GM23338 (cell line): ENCODE measurements at regions not wholly inside any gene's neighbourhood (a gene's known extent, or its start where the extent isn't known, plus 50 kb on each side); places are given as distances from the start of the nearest gene placed in this dataset.

Experiments
- ATAC-seq: fragments of 200-7000 bp; cut with Tn5 transposase; 3 replicates; pipeline ENCODE4 v1.9.1; 2020
- DNase-seq: peaks from one replicate; pipeline ENCODE4 v3.0.0-alpha.2; 2015; ENCODE audit warnings: low spot score
- H2AFZ ChIP-seq: fragments of 200-600 bp; sonication (generic); 2 replicates; pipeline ENCODE4 v1.8.0; 2016; ENCODE audit warnings: antibody characterized with exemption, mild to moderate bottlenecking, moderate library complexity
- H3F3A ChIP-seq: fragments of 200-600 bp; sonication (generic); replicated peaks from 2 replicates; pipeline ENCODE4 v1.8.0; 2017; ENCODE audit warnings: antibody characterized with exemption, mixed run types, low read depth
- H3K27ac ChIP-seq: fragments of 200-600 bp; sonication (generic); 2 replicates; pipeline ENCODE4 v1.6.1; 2016; ENCODE audit warnings: low read depth
- H3K27me3 ChIP-seq: fragments of 200-600 bp; sonication (generic); 2 replicates; pipeline ENCODE4 v1.8.0; 2016; ENCODE audit warnings: mild to moderate bottlenecking, mixed run types, moderate library complexity; ENCODE audit not compliant: insufficient read depth
- H3K36me3 ChIP-seq: fragments of 200-600 bp; sonication (generic); 2 replicates; pipeline ENCODE4 v1.8.0; 2016; ENCODE audit warnings: mild to moderate bottlenecking; ENCODE audit not compliant: insufficient read depth
- H3K4me1 ChIP-seq: fragments of 200-600 bp; sonication (generic); 2 replicates; pipeline ENCODE4 v1.8.0; 2016; ENCODE audit warnings: mild to moderate bottlenecking, moderate library complexity; ENCODE audit not compliant: insufficient read depth
- H3K4me2 ChIP-seq: fragments of 200-600 bp; sonication (generic); 2 replicates; pipeline ENCODE4 v1.7.1; 2017; ENCODE audit warnings: mixed run types
- H3K4me3 ChIP-seq: fragments of 200-600 bp; sonication (generic); 2 replicates; pipeline ENCODE4 v1.6.1; 2016; ENCODE audit warnings: mixed run types
- H3K79me2 ChIP-seq: fragments of 200-600 bp; sonication (generic); replicated peaks from 2 replicates; pipeline ENCODE4 v1.8.0; 2017; ENCODE audit warnings: mild to moderate bottlenecking; ENCODE audit not compliant: insufficient read depth
- H3K9me2 ChIP-seq: fragments of 200-600 bp; sonication (generic); 2 replicates; pipeline ENCODE4 v1.8.0; 2017; ENCODE audit not compliant: insufficient read depth
- H4K20me1 ChIP-seq: fragments of 200-600 bp; sonication (generic); replicated peaks from 2 replicates; pipeline ENCODE4 v1.8.0; 2017; ENCODE audit warnings: mild to moderate bottlenecking; ENCODE audit not compliant: insufficient read depth
- H3K27ac Mint-ChIP-seq: 2 replicates; pipeline ENCODE4 v1.8.0; 2020; ENCODE audit warnings: inconsistent platforms, mild to moderate bottlenecking, moderate library complexity, mixed read lengths
- H3K27me3 Mint-ChIP-seq: 3 replicates; pipeline ENCODE4 v1.8.0; 2022; ENCODE audit warnings: low read depth, mild to moderate bottlenecking, moderate library complexity, mixed read lengths, inconsistent platforms; ENCODE audit not compliant: insufficient read depth, poor library complexity
- H3K36me3 Mint-ChIP-seq: 3 replicates; pipeline ENCODE4 v1.8.0; 2021; ENCODE audit warnings: low read depth, mild to moderate bottlenecking, inconsistent platforms, moderate library complexity, mixed read lengths
- H3K4me1 Mint-ChIP-seq: 3 replicates; pipeline ENCODE4 v1.8.0; 2020; ENCODE audit warnings: mild to moderate bottlenecking, inconsistent platforms, mixed read lengths
- H3K4me3 Mint-ChIP-seq: 3 replicates; pipeline ENCODE4 v1.8.0; 2021; ENCODE audit warnings: moderate library complexity, mild to moderate bottlenecking, inconsistent platforms, mixed read lengths
- H3K9me3 Mint-ChIP-seq: 3 replicates; pipeline ENCODE4 v1.8.0; 2020; ENCODE audit warnings: moderate library complexity, mild to moderate bottlenecking, inconsistent platforms, mixed read lengths
- EZH2 ChIP-seq: fragments of 200-600 bp; sonication (generic); IDR thresholded peaks from one replicate; pipeline ENCODE4 v1.8.0; 2017; ENCODE audit warnings: antibody characterized with exemption, mild to moderate bottlenecking, low read depth; ENCODE audit not compliant: unreplicated experiment
- EZH2phosphoT487 ChIP-seq: fragments of 200-600 bp; sonication (generic); IDR thresholded peaks from one replicate; pipeline ENCODE4 v1.8.1; 2018; ENCODE audit warnings: antibody characterized with exemption; ENCODE audit not compliant: unreplicated experiment
- JUNB ChIP-seq: IDR thresholded peaks from one replicate; pipeline ENCODE4 v1.6.1; 2016; ENCODE audit warnings: antibody characterized with exemption; ENCODE audit not compliant: unreplicated experiment
- NANOG ChIP-seq: IDR thresholded peaks from 2 replicates; pipeline ENCODE4 v1.6.1; 2016; ENCODE audit warnings: antibody characterized with exemption, borderline replicate concordance
- POLR2AphosphoS5 ChIP-seq: IDR thresholded peaks from 2 replicates; pipeline ENCODE4 v1.6.1; 2016; ENCODE audit warnings: antibody characterized with exemption, low read depth
- STAT1 ChIP-seq: IDR thresholded peaks from one replicate; pipeline ENCODE4 v1.6.1; 2016; ENCODE audit warnings: antibody characterized with exemption; ENCODE audit not compliant: unreplicated experiment
- TF ChIP-seq, protein P1 (sequence below): fragments of 250-450 bp; sonication (Bioruptor Pico); IDR thresholded peaks from 2 replicates; pipeline ENCODE4 v1.5.0; 2020; ENCODE audit warnings: mild to moderate bottlenecking, moderate library complexity

DNA sequence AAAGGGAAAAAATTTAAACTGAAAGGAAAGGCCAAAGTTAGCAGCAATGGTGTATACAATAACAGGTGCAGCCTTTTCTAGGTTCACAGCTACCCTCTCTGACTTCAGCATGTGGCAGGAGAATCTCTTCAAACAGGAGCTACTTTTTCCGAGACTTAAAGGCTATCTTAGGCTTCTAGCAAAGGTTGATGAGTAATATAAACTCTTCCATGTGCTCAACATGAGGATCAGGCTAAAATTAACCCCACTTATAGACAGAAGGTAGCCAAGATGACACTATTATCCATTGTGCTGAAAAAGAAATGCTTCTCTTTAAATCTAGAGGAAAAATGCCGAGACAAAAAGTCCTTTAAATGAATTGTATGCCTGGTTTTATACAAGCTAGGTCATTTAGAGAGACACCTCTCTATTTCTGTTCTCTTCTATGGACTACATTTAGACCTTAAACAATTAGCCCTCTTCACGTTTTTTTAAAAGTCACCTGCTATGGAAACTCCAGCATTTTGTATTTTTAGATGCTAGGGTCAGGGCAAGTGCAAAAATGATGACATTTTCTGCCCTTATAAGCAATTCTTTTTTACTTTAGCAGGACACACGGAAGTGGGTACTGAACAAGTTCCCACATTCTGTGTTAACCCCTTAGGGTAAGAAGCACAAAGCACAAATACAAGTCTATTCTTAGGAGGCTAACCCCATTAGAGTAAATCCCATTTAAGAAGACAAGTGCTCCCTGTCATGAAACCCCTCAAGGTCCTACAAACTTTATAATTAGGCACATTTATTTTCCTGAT lies 216.8 kb upstream of the CITED2 start (continued):
- TF ChIP-seq, protein P1, sequence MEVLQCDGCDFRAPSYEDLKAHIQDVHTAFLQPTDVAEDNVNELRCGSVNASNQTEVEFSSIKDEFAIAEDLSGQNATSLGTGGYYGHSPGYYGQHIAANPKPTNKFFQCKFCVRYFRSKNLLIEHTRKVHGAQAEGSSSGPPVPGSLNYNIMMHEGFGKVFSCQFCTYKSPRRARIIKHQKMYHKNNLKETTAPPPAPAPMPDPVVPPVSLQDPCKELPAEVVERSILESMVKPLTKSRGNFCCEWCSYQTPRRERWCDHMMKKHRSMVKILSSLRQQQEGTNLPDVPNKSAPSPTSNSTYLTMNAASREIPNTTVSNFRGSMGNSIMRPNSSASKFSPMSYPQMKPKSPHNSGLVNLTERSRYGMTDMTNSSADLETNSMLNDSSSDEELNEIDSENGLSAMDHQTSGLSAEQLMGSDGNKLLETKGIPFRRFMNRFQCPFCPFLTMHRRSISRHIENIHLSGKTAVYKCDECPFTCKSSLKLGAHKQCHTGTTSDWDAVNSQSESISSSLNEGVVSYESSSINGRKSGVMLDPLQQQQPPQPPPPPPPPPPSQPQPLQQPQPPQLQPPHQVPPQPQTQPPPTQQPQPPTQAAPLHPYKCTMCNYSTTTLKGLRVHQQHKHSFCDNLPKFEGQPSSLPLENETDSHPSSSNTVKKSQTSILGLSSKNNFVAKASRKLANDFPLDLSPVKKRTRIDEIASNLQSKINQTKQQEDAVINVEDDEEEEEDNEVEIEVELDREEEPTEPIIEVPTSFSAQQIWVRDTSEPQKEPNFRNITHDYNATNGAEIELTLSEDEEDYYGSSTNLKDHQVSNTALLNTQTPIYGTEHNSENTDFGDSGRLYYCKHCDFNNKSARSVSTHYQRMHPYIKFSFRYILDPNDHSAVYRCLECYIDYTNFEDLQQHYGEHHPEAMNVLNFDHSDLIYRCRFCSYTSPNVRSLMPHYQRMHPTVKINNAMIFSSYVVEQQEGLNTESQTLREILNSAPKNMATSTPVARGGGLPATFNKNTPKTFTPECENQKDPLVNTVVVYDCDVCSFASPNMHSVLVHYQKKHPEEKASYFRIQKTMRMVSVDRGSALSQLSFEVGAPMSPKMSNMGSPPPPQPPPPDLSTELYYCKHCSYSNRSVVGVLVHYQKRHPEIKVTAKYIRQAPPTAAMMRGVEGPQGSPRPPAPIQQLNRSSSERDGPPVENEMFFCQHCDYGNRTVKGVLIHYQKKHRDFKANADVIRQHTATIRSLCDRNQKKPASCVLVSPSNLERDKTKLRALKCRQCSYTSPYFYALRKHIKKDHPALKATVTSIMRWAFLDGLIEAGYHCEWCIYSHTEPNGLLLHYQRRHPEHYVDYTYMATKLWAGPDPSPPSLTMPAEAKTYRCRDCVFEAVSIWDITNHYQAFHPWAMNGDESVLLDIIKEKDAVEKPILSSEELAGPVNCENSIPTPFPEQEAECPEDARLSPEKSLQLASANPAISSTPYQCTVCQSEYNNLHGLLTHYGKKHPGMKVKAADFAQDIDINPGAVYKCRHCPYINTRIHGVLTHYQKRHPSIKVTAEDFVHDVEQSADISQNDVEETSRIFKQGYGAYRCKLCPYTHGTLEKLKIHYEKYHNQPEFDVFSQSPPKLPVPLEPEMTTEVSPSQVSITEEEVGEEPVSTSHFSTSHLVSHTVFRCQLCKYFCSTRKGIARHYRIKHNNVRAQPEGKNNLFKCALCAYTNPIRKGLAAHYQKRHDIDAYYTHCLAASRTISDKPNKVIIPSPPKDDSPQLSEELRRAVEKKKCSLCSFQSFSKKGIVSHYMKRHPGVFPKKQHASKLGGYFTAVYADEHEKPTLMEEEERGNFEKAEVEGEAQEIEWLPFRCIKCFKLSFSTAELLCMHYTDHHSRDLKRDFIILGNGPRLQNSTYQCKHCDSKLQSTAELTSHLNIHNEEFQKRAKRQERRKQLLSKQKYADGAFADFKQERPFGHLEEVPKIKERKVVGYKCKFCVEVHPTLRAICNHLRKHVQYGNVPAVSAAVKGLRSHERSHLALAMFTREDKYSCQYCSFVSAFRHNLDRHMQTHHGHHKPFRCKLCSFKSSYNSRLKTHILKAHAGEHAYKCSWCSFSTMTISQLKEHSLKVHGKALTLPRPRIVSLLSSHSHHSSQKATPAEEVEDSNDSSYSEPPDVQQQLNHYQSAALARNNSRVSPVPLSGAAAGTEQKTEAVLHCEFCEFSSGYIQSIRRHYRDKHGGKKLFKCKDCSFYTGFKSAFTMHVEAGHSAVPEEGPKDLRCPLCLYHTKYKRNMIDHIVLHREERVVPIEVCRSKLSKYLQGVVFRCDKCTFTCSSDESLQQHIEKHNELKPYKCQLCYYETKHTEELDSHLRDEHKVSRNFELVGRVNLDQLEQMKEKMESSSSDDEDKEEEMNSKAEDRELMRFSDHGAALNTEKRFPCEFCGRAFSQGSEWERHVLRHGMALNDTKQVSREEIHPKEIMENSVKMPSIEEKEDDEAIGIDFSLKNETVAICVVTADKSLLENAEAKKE (CRISPR knock-in tag): no peak
- TF ChIP-seq NANOG: no peak
- no peak for TF ChIP-seq EZH2

DNA sequence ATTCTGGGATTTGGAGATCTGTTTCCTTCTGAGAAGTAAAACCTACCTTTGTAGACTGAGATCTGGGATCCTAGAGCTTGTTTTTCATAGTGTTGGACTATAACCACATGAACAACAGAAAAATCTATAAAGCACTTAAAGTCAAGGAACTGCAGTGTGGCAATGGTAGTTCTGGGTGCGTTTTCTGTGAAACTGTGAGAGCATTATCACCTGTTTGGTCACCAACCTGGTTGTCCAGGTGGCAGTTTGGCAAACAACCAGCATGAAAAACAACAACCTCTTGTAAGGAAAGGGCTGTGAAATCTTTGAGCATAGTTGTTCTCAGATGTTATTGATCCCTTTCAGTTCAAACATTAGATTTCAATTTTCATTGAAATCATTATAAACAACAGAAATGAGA lies 215.8 kb upstream of the CITED2 start:
- H3K27me3 ChIP-seq: no peaks in the 10 kb centered on the region
- peaks cover 11% of the 10 kb centered on the region; the same call in 2 of the 3 replicates for H3K4me1 Mint-ChIP-seq
- 0 out of 2 replicates have a peak, but pooled peaks cover 3% of the 10 kb centered on the region for H3K9me2 ChIP-seq
- TF ChIP-seq JUNB (no peak), STAT1 (no peak), POLR2AphosphoS5 (no peak), NANOG (no peak), EZH2phosphoT487 (no peak)
- TF ChIP-seq, protein P1 (CRISPR knock-in tag): no peak

More for the DNA sequence above, 215.8 kb upstream of the CITED2 start:
- Mint-ChIP-seq H3K27ac (no peak overlapping the region), H3K4me3 (no peak overlapping the region), H3K27me3 (no peaks in the 10 kb centered on the region), H3K36me3 (no peaks in the 10 kb centered on the region), H3K9me3 (no peaks in the 10 kb centered on the region)
- no peaks in the 10 kb centered on the region for H3F3A ChIP-seq
- H3K79me2 ChIP-seq: no peaks in the 10 kb centered on the region
- no peak overlapping the region for H3K4me3 ChIP-seq
- H3K4me1 ChIP-seq: peaks cover 4% of the 10 kb centered on the region; the same call in 1 of the 2 replicates
- no peak overlapping the region for H3K27ac ChIP-seq
- ATAC-seq (no peak), DNase-seq (no peak)
- H3K36me3 ChIP-seq: no peaks in the 10 kb centered on the region
- H4K20me1 ChIP-seq: no peaks in the 10 kb centered on the region
- H3K4me2 ChIP-seq: no peak overlapping the region
- H2AFZ ChIP-seq: no peak overlapping the region
